GM12878 (cell line): ENCODE measurements at regions not wholly inside any gene's neighbourhood (a gene's known extent, or its start where the extent isn't known, plus 50 kb on each side); places are given as distances from the start of the nearest gene placed in this dataset.

ENCODE experiments used
- ATAC-seq: fragments of 200-7000 bp; cut with Tn5 transposase; 3 replicates; pipeline ENCODE4 v1.9.1; 2020; ENCODE audit warnings: mild to moderate bottlenecking, moderate library complexity
- BruUV-seq: library from RNA; stranded (reverse); fragments of 400-500 nt; replicated peaks from 2 replicates; lab custom pipeline; 2021; lab: Mats Ljungman, UMichigan
- CTCF ChIA-PET: fragments of 300-600 bp; sonication (Branson Sonifier 250); formaldehyde crosslinking; extraction: SDS; loops from one replicate; lab custom pipeline; 2021; ENCODE audit warnings: inconsistent platforms; lab: Yijun Ruan, JAX
- POLR2A ChIA-PET: fragments of 350-600 bp; formaldehyde crosslinking; extraction: SDS; loops from one replicate; lab custom pipeline; 2021; ENCODE audit warnings: inconsistent platforms; lab: Charles Lee
- RAD21 ChIA-PET: fragments of 300-600 bp; sonication (Branson Sonifier 250); formaldehyde crosslinking; loops from one replicate; lab custom pipeline; 2023; ENCODE audit warnings: antibody characterized with exemption; ENCODE audit not compliant: unreplicated experiment; lab: Charles Lee
- SMC1A ChIA-PET: fragments of 300-600 bp; sonication (Branson Sonifier 250); formaldehyde crosslinking; loops from one replicate; lab custom pipeline; 2023; ENCODE audit not compliant: unreplicated experiment, uncharacterized antibody; lab: Charles Lee
- DNase-seq: peaks from one replicate; pipeline ENCODE4 v3.0.0-alpha.2; 2011; ENCODE audit warnings: low read depth, low spot score
- FAIRE-seq: peaks from 3 replicates; lab custom pipeline; 2011; peaks lifted over from hg19 to GRCh38; lab: Jason Lieb, UNC
- H2AFZ ChIP-seq: 2 replicates; pipeline ENCODE4 v1.6.0; 2011; ENCODE audit warnings: low read depth, low read length, control low read depth; ENCODE audit not compliant: control insufficient read depth
- H3K27ac ChIP-seq: 2 replicates; pipeline ENCODE4 v1.5.1; 2011; ENCODE audit warnings: control low read depth; ENCODE audit not compliant: control insufficient read depth, insufficient read depth
- H3K27me3 ChIP-seq, 2 experiments: replicated peaks in 1 of 2; 2 replicates each; pipeline versions ENCODE4 v1.6.0 to v1.6.1; 2011; ENCODE audit warnings: low read length in 1 of 2; ENCODE audit not compliant: control insufficient read depth in 2 of 2, insufficient read depth in 2 of 2
- H3K36me3 ChIP-seq, 2 experiments: 2 replicates each; pipeline ENCODE4 v1.5.1; 2011; ENCODE audit warnings: low read length in 1 of 2; ENCODE audit not compliant: control insufficient read depth in 2 of 2, insufficient read depth in 2 of 2
- H3K4me1 ChIP-seq: 2 replicates; pipeline ENCODE4 v1.6.1; 2011; ENCODE audit warnings: mild to moderate bottlenecking, low read length, moderate library complexity, mixed read lengths; ENCODE audit not compliant: control insufficient read depth, insufficient read depth
- H3K4me2 ChIP-seq: 2 replicates; pipeline ENCODE4 v1.6.0; 2011; ENCODE audit warnings: control low read depth; ENCODE audit not compliant: control insufficient read depth, insufficient read depth
- H3K4me3 ChIP-seq: fragments of 200-600 bp; sonication (generic); 2 replicates; pipeline ENCODE4 v1.5.1; 2016
- H3K79me2 ChIP-seq: 2 replicates; pipeline ENCODE4 v1.6.0; 2011; ENCODE audit warnings: low read length; ENCODE audit not compliant: control insufficient read depth, insufficient read depth
- H3K9ac ChIP-seq: 2 replicates; pipeline ENCODE4 v1.8.0; 2011; ENCODE audit warnings: low read length, control low read depth, mixed read lengths; ENCODE audit not compliant: control insufficient read depth, insufficient read depth
- H3K9me3 ChIP-seq: replicated peaks from 3 replicates; pipeline ENCODE4 v1.5.1; 2011; ENCODE audit warnings: mild to moderate bottlenecking, low read length; ENCODE audit not compliant: control insufficient read depth, insufficient read depth
- H4K20me1 ChIP-seq: 2 replicates; pipeline ENCODE4 v1.6.0; 2011; ENCODE audit not compliant: control insufficient read depth, insufficient read depth
- ATF2 ChIP-seq: IDR thresholded peaks from 2 replicates; pipeline ENCODE4 v1.6.1; 2012; ENCODE audit warnings: low read length, inconsistent platforms
- ATF3 ChIP-seq: IDR thresholded peaks from 2 replicates; pipeline ENCODE4 v1.6.1; 2011; ENCODE audit warnings: low read depth, mild to moderate bottlenecking, low read length, moderate library complexity, borderline replicate concordance; ENCODE audit errors: extremely low read depth
- BHLHE40 ChIP-seq, 2 experiments: fragments of 450-650 bp in 1 of 2; IDR thresholded peaks; 2 replicates each; pipeline ENCODE4 v1.6.1; 2011 to 2017; ENCODE audit warnings: low read depth in 2 of 2, borderline replicate concordance in 1 of 2, improper control_type of control experiment in 1 of 2, low read length in 1 of 2, mild to moderate bottlenecking in 1 of 2
- CBX5 ChIP-seq: sonication (generic); IDR thresholded peaks from 2 replicates; pipeline ENCODE4 v1.6.1; 2016; ENCODE audit warnings: low read depth, moderate library complexity, mild to moderate bottlenecking, inconsistent platforms
- CHD1 ChIP-seq: IDR thresholded peaks from 2 replicates; pipeline ENCODE4 v1.6.1; 2012; ENCODE audit warnings: low read depth, low read length, improper control_type of control experiment
- CREM ChIP-seq: IDR thresholded peaks from 2 replicates; pipeline ENCODE4 v1.6.1; 2014; ENCODE audit warnings: antibody characterized with exemption, low read depth
- EED ChIP-seq: sonication (generic); IDR thresholded peaks from 2 replicates; pipeline ENCODE4 v1.6.1; 2016; ENCODE audit warnings: antibody characterized with exemption, low read depth
- IRF3 ChIP-seq: fragments of 450-650 bp; IDR thresholded peaks from 2 replicates; pipeline ENCODE4 v1.6.1; 2014; ENCODE audit warnings: mild to moderate bottlenecking
- IRF4 ChIP-seq: IDR thresholded peaks from 2 replicates; pipeline ENCODE4 v1.6.1; 2011; ENCODE audit warnings: low read depth, low read length
- LARP7 ChIP-seq: fragments of 450-650 bp; IDR thresholded peaks from 2 replicates; pipeline ENCODE4 v1.6.1; 2017; ENCODE audit warnings: mild to moderate bottlenecking
- MAX ChIP-seq: IDR thresholded peaks from 2 replicates; pipeline ENCODE4 v1.6.1; 2012; ENCODE audit warnings: low read depth, low read length, improper control_type of control experiment
- NFYA ChIP-seq: IDR thresholded peaks from 2 replicates; pipeline ENCODE4 v1.6.1; 2011; ENCODE audit warnings: low read depth, mild to moderate bottlenecking, low read length, improper control_type of control experiment, borderline replicate concordance
- REST ChIP-seq: IDR thresholded peaks from 2 replicates; pipeline ENCODE4 v1.6.1; 2012; ENCODE audit warnings: mild to moderate bottlenecking, low read depth, low read length
- SMARCA5 ChIP-seq: fragments of 450-650 bp; IDR thresholded peaks from 2 replicates; pipeline ENCODE4 v1.6.1; 2017; ENCODE audit warnings: mild to moderate bottlenecking
- ZBTB11 ChIP-seq: fragments of 450-650 bp; formaldehyde crosslinking; IDR thresholded peaks from 2 replicates; pipeline ENCODE4 v1.5.0; 2022; ENCODE audit warnings: mild to moderate bottlenecking, missing genetic modification characterization
- ZNF217 ChIP-seq: fragments of 450-650 bp; IDR thresholded peaks from 2 replicates; pipeline ENCODE4 v1.6.1; 2017; ENCODE audit warnings: antibody characterized with exemption, mild to moderate bottlenecking
- WGBS: methylation state at CpG from one replicate; pipeline ENCODE4 v1.1.6; 2016; ENCODE audit warnings: low lambda C conversion rate; ENCODE audit not compliant: insufficient replicate concordance, insufficient coverage; ENCODE audit errors: missing lambda C conversion rate; 5-methylcytosine and 5-hydroxymethylcytosine counted together
- in situ Hi-C: fragments of 300-500 bp; cut with MboI; formaldehyde crosslinking; loops from 9 replicates; pipeline ENCODE4 v1.14.3; 2018; ENCODE audit warnings: mixed read lengths
- intact Hi-C: fragments of 100-400 bp; cut with micrococcal nuclease; formaldehyde crosslinking; loops from one replicate; pipeline ENCODE4 v1.14.2; 2022; ENCODE audit not compliant: unreplicated experiment

GRCh38 chr4:156408749-156409148 is 455.1 kb upstream of the CTSO start:
- no peak overlapping the region for H3K9ac ChIP-seq
- no peaks in the 10 kb centered on the region for H3K9me3 ChIP-seq
- H4K20me1 ChIP-seq, result no peaks in the 10 kb centered on the region
- FAIRE-seq, result no peak
- ChIA-PET SMC1A (no interaction called here), POLR2A (no interaction called here), RAD21 (no interaction called here), CTCF (no interaction called here)
- H3K79me2 ChIP-seq, result no peaks in the 10 kb centered on the region
- H2AFZ ChIP-seq, result no peak overlapping the region
- intact Hi-C loops, result no loop called here
- in situ Hi-C loops, result no loop called here
- 13% methylated on average over 4 of the region's 4 CpGs for WGBS
- no peaks in the 10 kb centered on the region for H3K36me3 ChIP-seq
- BruUV-seq, result no TSS peak
- no peak overlapping the region for H3K27ac ChIP-seq
- no peaks in the 10 kb centered on the region; a peak in 1 of 4 replicates for H3K27me3 ChIP-seq
- H3K4me2 ChIP-seq, result no peak overlapping the region
- no peak overlapping the region for H3K4me3 ChIP-seq
- DNase-seq, result no peak
- no peak for ATAC-seq
- no peaks in the 10 kb centered on the region for H3K4me1 ChIP-seq
- TF ChIP-seq BHLHE40 (IDR thresholded peaks at IDR 0.05; ENCODE audit: borderline replicate concordance in 1 of 2, low read depth in 2 of 2, low read length in 1 of 2) (no peak), MAX (no peak), IRF4 (no peak), ZBTB11 (CRISPR knock-in tag) (no peak), CBX5 (no peak), ATF2 (no peak), LARP7 (no peak), CREM (no peak), CHD1 (no peak), EED (no peak), IRF3 (no peak), SMARCA5 (no peak), NFYA (no peak), ATF3 (no peak), ZNF217 (no peak), REST (no peak)
